ENCODE measurements at regions not wholly inside any gene's neighbourhood (a gene's known extent, or its start where the extent isn't known, plus 50 kb on each side); places are given as distances from the start of the nearest gene placed in this dataset.

- TF ChIP-seq CTCF (IDR thresholded peaks at IDR 0.05; ENCODE audit: borderline replicate concordance, control extremely low read depth, extremely low read depth, insufficient read depth, missing control alignments) = no peak
- in situ Hi-C loops (cut with MboI; ENCODE audit: low sequenced_read_pairs, unreplicated experiment) = no loop called here
- DNase-seq (ENCODE audit: low spot score) = no peak
Measured at GRCh38 chr13:99132295-99132835, 68.3 kb upstream of the UBAC2 start.

DNA sequence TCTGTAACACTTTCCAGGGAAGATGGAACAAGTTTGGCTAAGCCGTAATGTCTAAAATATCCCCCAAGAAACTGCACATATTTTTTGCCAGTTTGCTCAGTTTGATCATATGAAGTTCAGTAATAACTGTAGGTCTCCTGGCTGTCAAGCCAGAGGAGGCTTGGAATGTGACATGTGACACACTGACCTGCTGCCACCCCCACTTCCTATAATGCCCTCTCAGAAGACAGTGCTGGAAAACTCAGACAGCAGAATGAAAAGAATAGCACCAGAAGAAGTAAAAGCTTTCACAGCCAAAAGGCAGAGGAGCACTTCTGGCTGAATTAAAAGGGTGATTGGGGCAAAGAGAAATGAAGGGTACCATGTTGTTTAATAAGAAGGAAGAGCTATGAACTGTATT, 67.4 kb upstream of the UBAC2 start:
- DNase-seq (ENCODE audit: low spot score) = no peak
- no peak for TF ChIP-seq CTCF (IDR thresholded peaks at IDR 0.05; ENCODE audit: borderline replicate concordance, control extremely low read depth, extremely low read depth, insufficient read depth, missing control alignments)
- in situ Hi-C loops (cut with MboI; ENCODE audit: low sequenced_read_pairs, unreplicated experiment) = no loop called here

- TF ChIP-seq CTCF (IDR thresholded peaks at IDR 0.05; ENCODE audit: borderline replicate concordance, control extremely low read depth, extremely low read depth, insufficient read depth, missing control alignments) = no peak
- no peak for DNase-seq (ENCODE audit: low spot score)
- in situ Hi-C loops (cut with MboI; ENCODE audit: low sequenced_read_pairs, unreplicated experiment) = no loop called here
Measured at GRCh38 chr13:99133848-99134247, 66.8 kb upstream of the UBAC2 start.

- TF ChIP-seq CTCF (IDR thresholded peaks at IDR 0.05; ENCODE audit: borderline replicate concordance, control extremely low read depth, extremely low read depth, insufficient read depth, missing control alignments) = no peak
- in situ Hi-C loops (cut with MboI; ENCODE audit: low sequenced_read_pairs, unreplicated experiment) = no loop called here
Measured at GRCh38 chr13:99135591-99135990, 65.1 kb upstream of the UBAC2 start.

GRCh38 chr13:99136427-99136954, 64.2 kb upstream of the UBAC2 start:
- DNase-seq (ENCODE audit: low spot score) = no peak
- in situ Hi-C loops (cut with MboI; ENCODE audit: low sequenced_read_pairs, unreplicated experiment) = no loop called here
- no peak for TF ChIP-seq CTCF (IDR thresholded peaks at IDR 0.05; ENCODE audit: borderline replicate concordance, control extremely low read depth, extremely low read depth, insufficient read depth, missing control alignments)

More at GRCh38 chr13:99135591-99135990, 65.1 kb upstream of the UBAC2 start:
- DNase-seq (ENCODE audit: low spot score) = no peak

- no peak for DNase-seq (ENCODE audit: low spot score)
- in situ Hi-C loops (cut with MboI; ENCODE audit: low sequenced_read_pairs, unreplicated experiment) = no loop called here
- no peak for TF ChIP-seq CTCF (IDR thresholded peaks at IDR 0.05; ENCODE audit: borderline replicate concordance, control extremely low read depth, extremely low read depth, insufficient read depth, missing control alignments)
Measured at GRCh38 chr13:99140831-99141230, 59.8 kb upstream of the UBAC2 start.

All from GM13976 (cell line).